ENCODE measurements at regions not wholly inside any gene's neighbourhood (a gene's known extent, or its start where the extent isn't known, plus 50 kb on each side); places are given as distances from the start of the nearest gene placed in this dataset.

GRCh38 chr2:76082509-76082908, 371.8 kb upstream of the GCFC2 start:
- Histone ChIP-seq H3K27me3 (ENCODE audit: control insufficient read depth, low read length) (no peaks in the 10 kb centered on the region), H3K27ac (ENCODE audit: low read depth, low read length) (no peak overlapping the region), H3F3A (ENCODE audit: control insufficient read depth, insufficient read depth) (no peaks in the 10 kb centered on the region), H3K4me2 (ENCODE audit: low read length) (no peak overlapping the region), H4K20me1 (ENCODE audit: control insufficient read depth, insufficient read depth, low read depth, low read length) (no peaks in the 10 kb centered on the region), H3K36me3 (ENCODE audit: control insufficient read depth, low read length) (no peaks in the 10 kb centered on the region), H3K9me3 (ENCODE audit: control insufficient read depth, insufficient read depth, low read length) (no peaks in the 10 kb centered on the region), H3K9me2 (replicated peaks; ENCODE audit: control insufficient read depth, low read length) (no peaks in the 10 kb centered on the region), H3K4me3 (ENCODE audit: low read length) (no peak overlapping the region), H3K79me2 (ENCODE audit: control insufficient read depth, low read length) (no peaks in the 10 kb centered on the region), H3K4me1 (ENCODE audit: control insufficient read depth, low read length) (no peaks in the 10 kb centered on the region)
- TF ChIP-seq EZH2phosphoT487 (IDR thresholded peaks at IDR 0.05; ENCODE audit: borderline replicate concordance, low read length) (no peak), CTCF (IDR thresholded peaks at IDR 0.05; ENCODE audit: low read depth, low read length, poor library complexity, severe bottlenecking) (no peak)

- TF ChIP-seq CTCF (IDR thresholded peaks at IDR 0.05; ENCODE audit: low read depth, low read length, poor library complexity, severe bottlenecking), result no peak
- TF ChIP-seq EZH2phosphoT487 (IDR thresholded peaks at IDR 0.05; ENCODE audit: borderline replicate concordance, low read length), result no peak
- Histone ChIP-seq H4K20me1 (ENCODE audit: control insufficient read depth, insufficient read depth, low read depth, low read length) (no peaks in the 10 kb centered on the region), H3K4me2 (ENCODE audit: low read length) (no peak overlapping the region), H3K36me3 (ENCODE audit: control insufficient read depth, low read length) (no peaks in the 10 kb centered on the region), H3K9me2 (replicated peaks; ENCODE audit: control insufficient read depth, low read length) (no peaks in the 10 kb centered on the region), H3K4me3 (ENCODE audit: low read length) (no peak overlapping the region), H3F3A (ENCODE audit: control insufficient read depth, insufficient read depth) (no peaks in the 10 kb centered on the region), H3K27me3 (ENCODE audit: control insufficient read depth, low read length) (no peaks in the 10 kb centered on the region), H3K9me3 (ENCODE audit: control insufficient read depth, insufficient read depth, low read length) (no peaks in the 10 kb centered on the region), H3K4me1 (ENCODE audit: control insufficient read depth, low read length) (no peaks in the 10 kb centered on the region), H3K27ac (ENCODE audit: low read depth, low read length) (no peak overlapping the region), H3K79me2 (ENCODE audit: control insufficient read depth, low read length) (no peaks in the 10 kb centered on the region)
These were observed 369.4 kb upstream of the GCFC2 start for GRCh38 chr2:76080154-76080553.

GRCh38 chr2:76075126-76075525, 364.4 kb upstream of the GCFC2 start:
- no peaks in the 10 kb centered on the region for H3K9me2 ChIP-seq (replicated peaks; ENCODE audit: control insufficient read depth, low read length)
- no peak overlapping the region for H3K4me2 ChIP-seq (ENCODE audit: low read length)
- no peaks in the 10 kb centered on the region for H4K20me1 ChIP-seq (ENCODE audit: control insufficient read depth, insufficient read depth, low read depth, low read length)
- H3K79me2 ChIP-seq (ENCODE audit: control insufficient read depth, low read length), result no peaks in the 10 kb centered on the region
- H3F3A ChIP-seq (ENCODE audit: control insufficient read depth, insufficient read depth), result no peaks in the 10 kb centered on the region
- H3K9me3 ChIP-seq (ENCODE audit: control insufficient read depth, insufficient read depth, low read length), result no peaks in the 10 kb centered on the region
- no peak overlapping the region for H3K27ac ChIP-seq (ENCODE audit: low read depth, low read length)
- TF ChIP-seq EZH2phosphoT487 (IDR thresholded peaks at IDR 0.05; ENCODE audit: borderline replicate concordance, low read length), result no peak
- no peak for TF ChIP-seq CTCF (IDR thresholded peaks at IDR 0.05; ENCODE audit: low read depth, low read length, poor library complexity, severe bottlenecking)
- no peaks in the 10 kb centered on the region for H3K27me3 ChIP-seq (ENCODE audit: control insufficient read depth, low read length)
- H3K36me3 ChIP-seq (ENCODE audit: control insufficient read depth, low read length), result no peaks in the 10 kb centered on the region
- H3K4me3 ChIP-seq (ENCODE audit: low read length), result no peak overlapping the region
- no peaks in the 10 kb centered on the region for H3K4me1 ChIP-seq (ENCODE audit: control insufficient read depth, low read length)
